WERI-Rb-1 (cell line): ENCODE measurements at regions not wholly inside any gene's neighbourhood (a gene's known extent, or its start where the extent isn't known, plus 50 kb on each side); places are given as distances from the start of the nearest gene placed in this dataset.

Experiments used
- DNase-seq: peaks from one replicate; pipeline ENCODE4 v3.0.0-alpha.2; 2020
- H3K27ac ChIP-seq: fragments of 250-450 bp; sonication (Bioruptor Pico); 2 replicates; pipeline ENCODE4 v1.5.1; 2020; ENCODE audit warnings: mild to moderate bottlenecking, moderate library complexity
- H3K27me3 ChIP-seq: fragments of 250-450 bp; sonication (Bioruptor Pico); 2 replicates; pipeline ENCODE4 v1.5.1; 2021; ENCODE audit warnings: mild to moderate bottlenecking, low read depth, moderate library complexity; ENCODE audit not compliant: insufficient read depth, severe bottlenecking
- H3K36me3 ChIP-seq: fragments of 250-450 bp; sonication (Bioruptor Pico); 2 replicates; pipeline ENCODE4 v1.5.1; 2020; ENCODE audit warnings: mild to moderate bottlenecking, moderate library complexity
- H3K4me3 ChIP-seq: 2 replicates; pipeline ENCODE4 v1.5.1; 2011; ENCODE audit warnings: low read depth, mild to moderate bottlenecking, control low read depth, low read length
- H3K9me3 ChIP-seq: fragments of 250-450 bp; sonication (Bioruptor Pico); 2 replicates; pipeline ENCODE4 v1.5.1; 2021; ENCODE audit warnings: mild to moderate bottlenecking, moderate library complexity; ENCODE audit not compliant: severe bottlenecking
- CTCF ChIP-seq: IDR thresholded peaks from 2 replicates; pipeline ENCODE4 v1.5.1; 2011; ENCODE audit warnings: low read depth, mild to moderate bottlenecking, control low read depth, inconsistent platforms, low read length

- no peak overlapping the region for H3K4me3 ChIP-seq
- H3K27me3 ChIP-seq: no peaks in the 10 kb centered on the region
- H3K27ac ChIP-seq: no peak overlapping the region
- H3K9me3 ChIP-seq: no peaks in the 10 kb centered on the region
- DNase-seq: no peak
- H3K36me3 ChIP-seq: no peaks in the 10 kb centered on the region
- TF ChIP-seq CTCF: no peak
Observed at GRCh38 chr2:138132108-138132507, 167.8 kb downstream of the HNMT start.

GRCh38 chr2:138137949-138138348, 173.7 kb downstream of the HNMT start:
- H3K27ac ChIP-seq: no peak overlapping the region
- no peaks in the 10 kb centered on the region for H3K9me3 ChIP-seq
- no peaks in the 10 kb centered on the region for H3K27me3 ChIP-seq
- no peaks in the 10 kb centered on the region for H3K36me3 ChIP-seq
- TF ChIP-seq CTCF: no peak
- H3K4me3 ChIP-seq: no peak overlapping the region
- DNase-seq: no peak

GRCh38 chr2:138147796-138148195, 183.5 kb downstream of the HNMT start:
- no peaks in the 10 kb centered on the region for H3K36me3 ChIP-seq
- no peaks in the 10 kb centered on the region for H3K27me3 ChIP-seq
- no peaks in the 10 kb centered on the region for H3K9me3 ChIP-seq
- no peak overlapping the region for H3K4me3 ChIP-seq
- TF ChIP-seq CTCF: no peak
- no peak overlapping the region for H3K27ac ChIP-seq
- DNase-seq: no peak

GRCh38 chr2:138155304-138155703, 191.0 kb downstream of the HNMT start:
- Histone ChIP-seq H3K27me3 (no peaks in the 10 kb centered on the region), H3K9me3 (no peaks in the 10 kb centered on the region), H3K4me3 (no peak overlapping the region), H3K27ac (no peak overlapping the region), H3K36me3 (no peaks in the 10 kb centered on the region)
- no peak for TF ChIP-seq CTCF
- DNase-seq: no peak

- no peaks in the 10 kb centered on the region for H3K9me3 ChIP-seq
- H3K4me3 ChIP-seq: no peak overlapping the region
- H3K27me3 ChIP-seq: no peaks in the 10 kb centered on the region
- H3K27ac ChIP-seq: no peak overlapping the region
- DNase-seq: no peak
- H3K36me3 ChIP-seq: no peaks in the 10 kb centered on the region
- no peak for TF ChIP-seq CTCF
Observed at GRCh38 chr2:138157372-138157771, 193.1 kb downstream of the HNMT start.

- no peak for TF ChIP-seq CTCF
- H3K9me3 ChIP-seq: no peaks in the 10 kb centered on the region
- H3K4me3 ChIP-seq: no peak overlapping the region
- H3K27me3 ChIP-seq: no peaks in the 10 kb centered on the region
- H3K27ac ChIP-seq: no peak overlapping the region
- DNase-seq: no peak
- H3K36me3 ChIP-seq: no peaks in the 10 kb centered on the region
Observed at GRCh38 chr2:138170485-138170884, 206.2 kb downstream of the HNMT start.
